Fibroblast of lung (primary cell): ENCODE measurements at regions not wholly inside any gene's neighbourhood (a gene's known extent, or its start where the extent isn't known, plus 50 kb on each side); places are given as distances from the start of the nearest gene placed in this dataset.

Experiments used
- DNase-seq, 2 donors: peaks; one replicate each; pipeline versions ENCODE4 v3.0.0 to v3.0.0-alpha.2; 2010; ENCODE audit warnings: low read depth in 2 of 2
- H2AFZ ChIP-seq: 2 replicates; pipeline ENCODE4 v1.5.1; 2012; ENCODE audit warnings: low read length, control low read depth, inconsistent platforms
- H3K27ac ChIP-seq: 2 replicates; pipeline ENCODE4 v1.5.1; 2011; ENCODE audit warnings: low read length, control low read depth; ENCODE audit not compliant: insufficient read depth
- H3K27me3 ChIP-seq: 2 replicates; pipeline ENCODE4 v1.5.1; 2011; ENCODE audit warnings: mild to moderate bottlenecking, low read length; ENCODE audit not compliant: control insufficient read depth, insufficient read depth
- H3K36me3 ChIP-seq: 2 replicates; pipeline ENCODE4 v1.5.1; 2011; ENCODE audit warnings: low read length; ENCODE audit not compliant: control insufficient read depth, insufficient read depth
- H3K4me1 ChIP-seq: 2 replicates; pipeline ENCODE4 v1.5.1; 2011; ENCODE audit warnings: low read length; ENCODE audit not compliant: control insufficient read depth, insufficient read depth; ENCODE audit errors: extremely low read depth
- H3K4me2 ChIP-seq: 2 replicates; pipeline ENCODE4 v1.5.1; 2011; ENCODE audit warnings: low read length, control low read depth; ENCODE audit not compliant: insufficient read depth; ENCODE audit errors: extremely low read depth
- H3K4me3 ChIP-seq, 4 experiments: fragments of 200-600 bp in 1 of 4; sonication (generic) in 1 of 4; replicated peaks in 1 of 4; 2 replicates each; pipeline ENCODE4 v1.5.1; 2011 to 2016; ENCODE audit warnings: low read length in 4 of 4, low read depth in 3 of 4, mild to moderate bottlenecking in 3 of 4, control low read depth in 2 of 4, inconsistent platforms in 1 of 4, mixed read lengths in 1 of 4; ENCODE audit not compliant: insufficient read depth in 1 of 4; ENCODE audit errors: control extremely low read depth in 1 of 4
- H3K79me2 ChIP-seq: 2 replicates; pipeline ENCODE4 v1.5.1; 2012; ENCODE audit warnings: mild to moderate bottlenecking, low read length, inconsistent platforms; ENCODE audit not compliant: control insufficient read depth, insufficient read depth
- H3K9ac ChIP-seq: 2 replicates; pipeline ENCODE4 v1.5.1; 2011; ENCODE audit warnings: mild to moderate bottlenecking, low read length, control low read depth; ENCODE audit not compliant: insufficient read depth
- H3K9me3 ChIP-seq: 2 replicates; pipeline ENCODE4 v1.5.1; 2012; ENCODE audit warnings: low read depth, low read length; ENCODE audit not compliant: control insufficient read depth, insufficient read depth
- H4K20me1 ChIP-seq: 2 replicates; pipeline ENCODE4 v1.5.1; 2011; ENCODE audit warnings: low read length; ENCODE audit not compliant: control insufficient read depth, insufficient read depth; ENCODE audit errors: extremely low read depth
- CTCF ChIP-seq, 2 donors: IDR thresholded peaks in 1 of 2; conservative IDR thresholded peaks in 1 of 2; 1 replicate in 1 of 2; 2 replicates in 1 of 2; pipeline ENCODE4 v1.5.1; 2011 to 2012; ENCODE audit warnings: low read length in 2 of 2, control low read depth in 1 of 2, inconsistent platforms in 1 of 2, low read depth in 1 of 2, mild to moderate bottlenecking in 1 of 2
- EZH2 ChIP-seq: IDR thresholded peaks from 2 replicates; pipeline ENCODE4 v1.5.1; 2012; ENCODE audit warnings: low read length, control low read depth, mild to moderate bottlenecking; ENCODE audit errors: missing control alignments

GRCh38 chr4:143017210-143017609, 167.5 kb upstream of the USP38 start:
- H3K4me2 ChIP-seq = no peak overlapping the region
- H3K9ac ChIP-seq = no peak overlapping the region
- no peak for DNase-seq
- H3K9me3 ChIP-seq = no peaks in the 10 kb centered on the region
- H3K79me2 ChIP-seq = no peaks in the 10 kb centered on the region
- no peak overlapping the region for H2AFZ ChIP-seq
- no peaks in the 10 kb centered on the region for H3K27me3 ChIP-seq
- H4K20me1 ChIP-seq = no peaks in the 10 kb centered on the region
- no peaks in the 10 kb centered on the region for H3K4me1 ChIP-seq
- no peak overlapping the region for H3K27ac ChIP-seq
- no peak overlapping the region for H3K4me3 ChIP-seq
- TF ChIP-seq EZH2 (no peak), CTCF (conservative IDR thresholded peaks at IDR 0.05 in 1 of 2, IDR thresholded peaks at IDR 0.05 in 1 of 2; ENCODE audit: low read depth in 1 of 2, low read length in 2 of 2) (no peak)
- H3K36me3 ChIP-seq = no peaks in the 10 kb centered on the region

- no peaks in the 10 kb centered on the region for H3K79me2 ChIP-seq
- no peak for TF ChIP-seq CTCF (conservative IDR thresholded peaks at IDR 0.05 in 1 of 2, IDR thresholded peaks at IDR 0.05 in 1 of 2; ENCODE audit: low read depth in 1 of 2, low read length in 2 of 2)
- no peak for TF ChIP-seq EZH2
- no peak overlapping the region for H3K27ac ChIP-seq
- no peak overlapping the region for H3K4me2 ChIP-seq
- H3K4me1 ChIP-seq = no peaks in the 10 kb centered on the region
- H4K20me1 ChIP-seq = no peaks in the 10 kb centered on the region
- H3K27me3 ChIP-seq = no peaks in the 10 kb centered on the region
- no peak overlapping the region for H3K9ac ChIP-seq
- DNase-seq = no peak
- H3K4me3 ChIP-seq = no peak overlapping the region
- no peaks in the 10 kb centered on the region for H3K9me3 ChIP-seq
- no peak overlapping the region for H2AFZ ChIP-seq
- H3K36me3 ChIP-seq = no peaks in the 10 kb centered on the region
Measured at GRCh38 chr4:143019351-143019750, 165.4 kb upstream of the USP38 start.

GRCh38 chr4:143021384-143021783, 163.3 kb upstream of the USP38 start:
- H3K4me2 ChIP-seq = no peak overlapping the region
- H3K4me1 ChIP-seq = no peaks in the 10 kb centered on the region
- no peak overlapping the region for H3K27ac ChIP-seq
- no peaks in the 10 kb centered on the region for H3K79me2 ChIP-seq
- TF ChIP-seq EZH2 (no peak), CTCF (conservative IDR thresholded peaks at IDR 0.05 in 1 of 2, IDR thresholded peaks at IDR 0.05 in 1 of 2; ENCODE audit: low read depth in 1 of 2, low read length in 2 of 2) (no peak)
- no peaks in the 10 kb centered on the region for H4K20me1 ChIP-seq
- no peak overlapping the region for H2AFZ ChIP-seq
- H3K27me3 ChIP-seq = no peaks in the 10 kb centered on the region
- no peak overlapping the region for H3K4me3 ChIP-seq
- no peaks in the 10 kb centered on the region for H3K9me3 ChIP-seq
- H3K9ac ChIP-seq = no peak overlapping the region
- H3K36me3 ChIP-seq = no peaks in the 10 kb centered on the region
- no peak for DNase-seq
